IMR-90 (cell line): ENCODE measurements at regions not wholly inside any gene's neighbourhood (a gene's known extent, or its start where the extent isn't known, plus 50 kb on each side); places are given as distances from the start of the nearest gene placed in this dataset.

ENCODE experiments used
- ATAC-seq: fragments of 200-7000 bp; cut with Tn5 transposase; 2 replicates; pipeline ENCODE4 v1.9.1; 2020; ENCODE audit warnings: low read depth, mild to moderate bottlenecking, moderate library complexity
- BruUV-seq: library from RNA; stranded (reverse); fragments of 400-500 nt; replicated peaks from 2 replicates; lab custom pipeline; 2021; lab: Mats Ljungman, UMichigan
- CTCF ChIA-PET: fragments of 300-600 bp; formaldehyde crosslinking; extraction: SDS; loops from one replicate; lab custom pipeline; 2021; ENCODE audit warnings: antibody characterized with exemption; lab: Yijun Ruan, JAX
- POLR2A ChIA-PET: fragments of 300-600 bp; sonication (Branson Sonifier 250); formaldehyde crosslinking; loops from one replicate; lab custom pipeline; 2022; ENCODE audit warnings: antibody characterized with exemption; ENCODE audit not compliant: unreplicated experiment; lab: Charles Lee
- DNase-seq: peaks from one replicate; pipeline ENCODE4 v3.0.0; 2013
- H2AFZ ChIP-seq: replicated peaks from 2 replicates; pipeline ENCODE3; 2013; ENCODE audit warnings: low read length, mild to moderate bottlenecking; ENCODE audit not compliant: poor library complexity
- H2AK5ac ChIP-seq: 2 replicates; pipeline ENCODE4 v1.6.1; 2013; ENCODE audit warnings: low read depth, low read length, inconsistent platforms
- H2AK9ac ChIP-seq: replicated peaks from 2 replicates; pipeline ENCODE3; 2013; ENCODE audit warnings: mild to moderate bottlenecking, low read depth, low read length, moderate library complexity; ENCODE audit not compliant: poor library complexity
- H2BK120ac ChIP-seq: 2 replicates; pipeline ENCODE4 v1.6.1; 2013; ENCODE audit warnings: low read depth, low read length, inconsistent platforms
- H2BK15ac ChIP-seq: 3 replicates; pipeline ENCODE4 v1.6.1; 2013; ENCODE audit warnings: low read depth, low read length, inconsistent platforms
- H2BK20ac ChIP-seq: 2 replicates; pipeline ENCODE4 v1.6.1; 2013; ENCODE audit warnings: low read depth, mild to moderate bottlenecking, inconsistent platforms, low read length, moderate library complexity
- H2BK5ac ChIP-seq: 2 replicates; pipeline ENCODE4 v1.6.1; 2013; ENCODE audit warnings: mild to moderate bottlenecking, low read depth, low read length, inconsistent platforms; ENCODE audit not compliant: poor library complexity, severe bottlenecking
- H3K14ac ChIP-seq: replicated peaks from 2 replicates; pipeline ENCODE4 v1.6.1; 2013; ENCODE audit warnings: low read depth, low read length, inconsistent platforms
- H3K18ac ChIP-seq: 2 replicates; pipeline ENCODE4 v1.6.1; 2013; ENCODE audit warnings: low read depth, low read length, control low read depth
- H3K23ac ChIP-seq: 2 replicates; pipeline ENCODE4 v1.6.1; 2013; ENCODE audit warnings: low read depth, low read length, inconsistent platforms
- H3K27ac ChIP-seq: 2 replicates; pipeline ENCODE4 v1.5.1; 2013; ENCODE audit warnings: mild to moderate bottlenecking, control low read depth, low read length; ENCODE audit not compliant: insufficient read depth
- H3K27me3 ChIP-seq: 2 replicates; pipeline ENCODE4 v1.6.1; 2013; ENCODE audit warnings: low read length; ENCODE audit not compliant: control insufficient read depth, insufficient read depth
- H3K36me3 ChIP-seq: 2 replicates; pipeline ENCODE4 v1.6.1; 2013; ENCODE audit warnings: low read length, mixed read lengths; ENCODE audit not compliant: control insufficient read depth, insufficient read depth
- H3K4ac ChIP-seq: 2 replicates; pipeline ENCODE4 v1.6.1; 2013; ENCODE audit warnings: low read depth, low read length, inconsistent platforms
- H3K4me1 ChIP-seq: 2 replicates; pipeline ENCODE4 v1.6.1; 2013; ENCODE audit warnings: low read length, mixed read lengths; ENCODE audit not compliant: control insufficient read depth, insufficient read depth
- H3K4me2 ChIP-seq: 2 replicates; pipeline ENCODE4 v1.6.1; 2013; ENCODE audit warnings: low read depth, mild to moderate bottlenecking, control low read depth, low read length, moderate library complexity
- H3K4me3 ChIP-seq: 2 replicates; pipeline ENCODE4 v1.5.1; 2013; ENCODE audit warnings: low read depth, mild to moderate bottlenecking, control low read depth, low read length, moderate library complexity; ENCODE audit not compliant: insufficient read depth
- H3K56ac ChIP-seq: 2 replicates; pipeline ENCODE4 v1.6.1; 2013; ENCODE audit warnings: low read length, inconsistent platforms; ENCODE audit not compliant: insufficient read depth; ENCODE audit errors: extremely low read depth
- H3K79me1 ChIP-seq, 2 experiments: 2 replicates each; pipeline ENCODE4 v1.6.1; 2013; ENCODE audit warnings: low read length in 2 of 2, inconsistent platforms in 1 of 2, low read depth in 1 of 2
- H3K9ac ChIP-seq: 2 replicates; pipeline ENCODE4 v1.6.1; 2013; ENCODE audit warnings: low read depth, low read length, control low read depth
- H3K9me1 ChIP-seq: 2 replicates; pipeline ENCODE4 v1.6.1; 2013; ENCODE audit warnings: low read length, inconsistent platforms; ENCODE audit not compliant: insufficient read depth
- H3K9me3 ChIP-seq: 2 replicates; pipeline ENCODE4 v1.6.1; 2013; ENCODE audit warnings: low read length; ENCODE audit not compliant: control insufficient read depth, insufficient read depth
- H4K20me1 ChIP-seq: 2 replicates; pipeline ENCODE4 v1.6.1; 2013; ENCODE audit warnings: low read length, inconsistent platforms; ENCODE audit not compliant: insufficient read depth
- H4K5ac ChIP-seq: 2 replicates; pipeline ENCODE4 v1.6.1; 2013; ENCODE audit warnings: mild to moderate bottlenecking, low read depth, low read length, control low read depth
- H4K8ac ChIP-seq, 2 experiments: 2 replicates each; pipeline ENCODE4 v1.6.1; 2013; ENCODE audit warnings: low read depth in 2 of 2, low read length in 2 of 2, control low read depth in 1 of 2, inconsistent platforms in 1 of 2
- H4K91ac ChIP-seq: 2 replicates; pipeline ENCODE4 v1.6.1; 2013; ENCODE audit warnings: low read depth, low read length, inconsistent platforms; ENCODE audit not compliant: insufficient read depth
- CEBPB ChIP-seq: IDR thresholded peaks from 2 replicates; pipeline ENCODE4 v1.6.1; 2012; ENCODE audit warnings: low read depth, low read length, improper control_type of control experiment
- CHD1 ChIP-seq: IDR thresholded peaks from 2 replicates; pipeline ENCODE4 v1.6.1; 2012; ENCODE audit warnings: low read depth, low read length, improper control_type of control experiment
- CTCF ChIP-seq: conservative IDR thresholded peaks from 2 replicates; pipeline ENCODE4 v1.5.1; 2012; ENCODE audit warnings: mild to moderate bottlenecking, low read depth, low read length, improper control_type of control experiment
- ELK1 ChIP-seq: fragments of 150-350 bp; IDR thresholded peaks from 2 replicates; pipeline ENCODE4 v1.6.1; 2016; ENCODE audit warnings: low read depth, mild to moderate bottlenecking, low read length, moderate library complexity, borderline replicate concordance
- FOS ChIP-seq: fragments of 150-350 bp; IDR thresholded peaks from 2 replicates; pipeline ENCODE4 v1.6.1; 2016; ENCODE audit warnings: low read depth, low read length
- MAFK ChIP-seq: IDR thresholded peaks from 2 replicates; pipeline ENCODE4 v1.6.1; 2012; ENCODE audit warnings: low read depth, low read length, improper control_type of control experiment
- MAZ ChIP-seq: IDR thresholded peaks from 2 replicates; pipeline ENCODE4 v1.6.1; 2012; ENCODE audit warnings: low read depth, mild to moderate bottlenecking, low read length, improper control_type of control experiment, moderate library complexity, borderline replicate concordance
- MXI1 ChIP-seq: IDR thresholded peaks from 2 replicates; pipeline ENCODE4 v1.6.1; 2012; ENCODE audit warnings: low read depth, mild to moderate bottlenecking, low read length, moderate library complexity, borderline replicate concordance
- NFE2L2 ChIP-seq: fragments of 150-350 bp; IDR thresholded peaks from 2 replicates; pipeline ENCODE4 v1.6.1; 2016; ENCODE audit warnings: low read depth, mild to moderate bottlenecking, low read length
- POLR2A ChIP-seq: IDR thresholded peaks from 2 replicates; pipeline ENCODE4 v1.6.1; 2012; ENCODE audit warnings: mild to moderate bottlenecking, low read depth, low read length
- RAD21 ChIP-seq: IDR thresholded peaks from 2 replicates; pipeline ENCODE4 v1.6.1; 2012; ENCODE audit warnings: low read length, improper control_type of control experiment
- RCOR1 ChIP-seq: IDR thresholded peaks from 2 replicates; pipeline ENCODE4 v1.6.1; 2012; ENCODE audit warnings: mild to moderate bottlenecking, low read length, improper control_type of control experiment; ENCODE audit not compliant: insufficient replicate concordance
- RFX5 ChIP-seq: IDR thresholded peaks from 2 replicates; pipeline ENCODE4 v1.8.0; 2012; ENCODE audit warnings: low read depth, mild to moderate bottlenecking, low read length, moderate library complexity
- SMC3 ChIP-seq: fragments of 150-350 bp; IDR thresholded peaks from 2 replicates; pipeline ENCODE4 v1.6.1; 2016; ENCODE audit warnings: low read depth, mild to moderate bottlenecking, antibody characterized with exemption, low read length, moderate library complexity
- USF2 ChIP-seq: fragments of 150-350 bp; IDR thresholded peaks from 2 replicates; pipeline ENCODE4 v1.6.1; 2017; ENCODE audit warnings: mild to moderate bottlenecking, antibody characterized with exemption, low read length, low read depth
- dilution Hi-C: fragments of 300-500 bp; cut with HindIII; formaldehyde crosslinking; loops from one replicate; pipeline ENCODE4 v1.14.3; 2018; ENCODE audit warnings: low sequenced_read_pairs; ENCODE audit not compliant: unreplicated experiment
- in situ Hi-C: fragments of 300-500 bp; cut with MboI; formaldehyde crosslinking; loops from 3 replicates; pipeline ENCODE4 v1.14.3; 2019; ENCODE audit warnings: low sequenced_read_pairs, inconsistent platforms, mixed read lengths
- intact Hi-C: fragments of 100-400 bp; cut with micrococcal nuclease; formaldehyde crosslinking; loops from 2 replicates; pipeline ENCODE4 v1.10.0; 2022

- no peaks in the 10 kb centered on the region for H3K36me3 ChIP-seq
- no peak overlapping the region for H2BK15ac ChIP-seq
- no peak overlapping the region for H3K14ac ChIP-seq
- no peak overlapping the region for H3K4ac ChIP-seq
- no peak overlapping the region for H2BK20ac ChIP-seq
- H3K4me1 ChIP-seq = no peaks in the 10 kb centered on the region
- no peak overlapping the region for H3K23ac ChIP-seq
- BruUV-seq = no TSS peak
- H2BK120ac ChIP-seq = no peak overlapping the region
- H2BK5ac ChIP-seq = no peak overlapping the region
- no peak overlapping the region for H2AK5ac ChIP-seq
- H3K56ac ChIP-seq = no peak overlapping the region
- DNase-seq (no peak), ATAC-seq (no peak)
- H4K5ac ChIP-seq = no peak overlapping the region
- no peak overlapping the region for H3K4me2 ChIP-seq
- no peak for TF ChIP-seq CTCF
- TF ChIP-seq CEBPB = no peak
- no peak for TF ChIP-seq MXI1
- no peak for TF ChIP-seq RCOR1
- TF ChIP-seq MAZ = no peak
- TF ChIP-seq ELK1 = no peak
- TF ChIP-seq CHD1 = no peak
- no peak for TF ChIP-seq FOS
- TF ChIP-seq MAFK = no peak
- TF ChIP-seq SMC3 = no peak
- no peak for TF ChIP-seq RFX5
- TF ChIP-seq POLR2A = no peak
- TF ChIP-seq USF2 = no peak
- TF ChIP-seq RAD21 = no peak
- TF ChIP-seq NFE2L2 = no peak
- no peaks in the 10 kb centered on the region for H3K9me1 ChIP-seq
- no peak overlapping the region for H2AFZ ChIP-seq
- dilution Hi-C loops = no loop called here
- no peak overlapping the region for H2AK9ac ChIP-seq
- H4K8ac ChIP-seq = no peak overlapping the region
- ChIA-PET CTCF (no interaction called here), POLR2A (no interaction called here)
- intact Hi-C loops = no loop called here
- H4K20me1 ChIP-seq = no peaks in the 10 kb centered on the region
- H3K79me1 ChIP-seq = no peaks in the 10 kb centered on the region
- H3K9ac ChIP-seq = no peak overlapping the region
- no peak overlapping the region for H4K91ac ChIP-seq
- no peaks in the 10 kb centered on the region for H3K9me3 ChIP-seq
- H3K27ac ChIP-seq = no peak overlapping the region
- no peak overlapping the region for H3K4me3 ChIP-seq
- in situ Hi-C loops = no loop called here
- no peak overlapping the region for H3K18ac ChIP-seq
- H3K27me3 ChIP-seq = no peaks in the 10 kb centered on the region
Observed at GRCh38 chr9:104022083-104022482, 72.0 kb upstream of the SMC2 start.
